PFSK-1 (cell line): ENCODE measurements at regions not wholly inside any gene's neighbourhood (a gene's known extent, or its start where the extent isn't known, plus 50 kb on each side); places are given as distances from the start of the nearest gene placed in this dataset.

Experiments
- POLR2AphosphoS5 ChIP-seq: IDR thresholded peaks from 2 replicates; pipeline ENCODE4 v1.6.1; 2012; ENCODE audit warnings: low read depth, mild to moderate bottlenecking, control low read depth, low read length, moderate library complexity
- SIN3A ChIP-seq: IDR thresholded peaks from 2 replicates; pipeline ENCODE4 v1.6.1; 2012; ENCODE audit warnings: mild to moderate bottlenecking, low read length, moderate library complexity, borderline replicate concordance; ENCODE audit not compliant: insufficient read depth
- TAF1 ChIP-seq: IDR thresholded peaks from 2 replicates; pipeline ENCODE4 v1.6.1; 2012; ENCODE audit warnings: low read length, control low read depth, borderline replicate concordance; ENCODE audit not compliant: insufficient read depth

DNA sequence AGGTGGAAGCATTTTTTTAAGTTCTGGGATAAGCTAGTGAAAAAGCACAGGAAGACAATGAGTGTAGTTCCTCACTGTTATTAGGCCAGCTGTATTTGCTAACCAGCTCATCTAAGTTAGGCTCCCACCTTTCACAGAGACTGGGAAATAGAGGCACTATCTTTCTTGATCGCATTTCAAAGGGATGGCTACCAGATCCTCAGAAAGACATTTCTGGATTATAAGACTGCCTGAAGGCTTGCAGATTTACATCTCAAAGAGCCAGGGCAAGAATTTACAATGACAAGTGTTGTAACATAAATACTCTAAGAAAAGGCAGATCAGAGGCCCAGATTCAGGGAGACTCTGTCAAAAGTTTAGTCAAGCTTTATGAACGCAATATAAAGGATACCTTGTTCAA lies 1005.5 kb downstream of the PCDH9 start:
- TF ChIP-seq TAF1 (no peak), SIN3A (no peak), POLR2AphosphoS5 (no peak)
